Kidney (tissue), 13 donors: ENCODE measurements at regions not wholly inside any gene's neighbourhood (a gene's known extent, or its start where the extent isn't known, plus 50 kb on each side); places are given as distances from the start of the nearest gene placed in this dataset.

Experiments
- DNase-seq, 5 donors: peaks; one replicate each; pipeline ENCODE4 v3.0.0-alpha.2; 2013 to 2020
- FAIRE-seq: peaks from 2 replicates; lab custom pipeline; 2012; peaks lifted over from hg19 to GRCh38; lab: Jason Lieb, UNC
- H3K27ac ChIP-seq, 2 donors: one replicate each; pipeline ENCODE4 v1.7.0; 2013; ENCODE audit warnings: low read depth in 2 of 2, low read length in 2 of 2, inconsistent platforms in 1 of 2
- H3K27me3 ChIP-seq: one replicate; pipeline ENCODE4 v1.7.1; 2013; ENCODE audit warnings: low read length, inconsistent platforms; ENCODE audit not compliant: control insufficient read depth, insufficient read depth
- H3K36me3 ChIP-seq, 3 donors: one replicate each; pipeline versions ENCODE4 v1.7.0 to v1.7.1; 2013; ENCODE audit warnings: low read length in 3 of 3, control low read depth in 1 of 3, inconsistent platforms in 1 of 3; ENCODE audit not compliant: insufficient read depth in 3 of 3, control insufficient read depth in 2 of 3
- H3K4me1 ChIP-seq, 3 donors: one replicate each; pipeline versions ENCODE4 v1.7.0 to v1.7.1; 2013; ENCODE audit warnings: low read length in 3 of 3, inconsistent platforms in 1 of 3, low read depth in 1 of 3; ENCODE audit not compliant: control insufficient read depth in 2 of 3, insufficient read depth in 2 of 3
- H3K4me3 ChIP-seq, 3 donors: one replicate each; pipeline versions ENCODE4 v1.7.0 to v1.8.1; 2013; ENCODE audit warnings: low read length in 3 of 3, control low read depth in 1 of 3, inconsistent platforms in 1 of 3
- H3K9ac ChIP-seq, 3 donors: one replicate each; pipeline versions ENCODE4 v1.7.0 to v1.7.1; 2013; ENCODE audit warnings: low read length in 3 of 3, control low read depth in 1 of 3, inconsistent platforms in 1 of 3
- H3K9me3 ChIP-seq, 3 donors: one replicate each; pipeline versions ENCODE4 v1.7.0 to v1.7.1; 2013; ENCODE audit warnings: low read length in 3 of 3, control low read depth in 1 of 3, inconsistent platforms in 1 of 3; ENCODE audit not compliant: control insufficient read depth in 2 of 3, insufficient read depth in 1 of 3
- CTCF ChIP-seq: IDR thresholded peaks from 3 replicates; pipeline ENCODE4 v1.5.1; 2012; ENCODE audit warnings: mild to moderate bottlenecking, moderate library complexity, borderline replicate concordance; ENCODE audit not compliant: insufficient read depth; ENCODE audit errors: extremely low read depth
- intact Hi-C: fragments of 100-400 bp; cut with DNase I; formaldehyde crosslinking; loops from one replicate; pipeline ENCODE4 v1.11.1; 2022
- donor health status: control.
- donor health status: control.
- donor health status: control.
- donor health status: control.
- donor health status: control.
- donor health status: DM: yes; HTN: yes; CAD: no.
- donor health status: Normal renal cell carcinoma (clear cell type).

DNA sequence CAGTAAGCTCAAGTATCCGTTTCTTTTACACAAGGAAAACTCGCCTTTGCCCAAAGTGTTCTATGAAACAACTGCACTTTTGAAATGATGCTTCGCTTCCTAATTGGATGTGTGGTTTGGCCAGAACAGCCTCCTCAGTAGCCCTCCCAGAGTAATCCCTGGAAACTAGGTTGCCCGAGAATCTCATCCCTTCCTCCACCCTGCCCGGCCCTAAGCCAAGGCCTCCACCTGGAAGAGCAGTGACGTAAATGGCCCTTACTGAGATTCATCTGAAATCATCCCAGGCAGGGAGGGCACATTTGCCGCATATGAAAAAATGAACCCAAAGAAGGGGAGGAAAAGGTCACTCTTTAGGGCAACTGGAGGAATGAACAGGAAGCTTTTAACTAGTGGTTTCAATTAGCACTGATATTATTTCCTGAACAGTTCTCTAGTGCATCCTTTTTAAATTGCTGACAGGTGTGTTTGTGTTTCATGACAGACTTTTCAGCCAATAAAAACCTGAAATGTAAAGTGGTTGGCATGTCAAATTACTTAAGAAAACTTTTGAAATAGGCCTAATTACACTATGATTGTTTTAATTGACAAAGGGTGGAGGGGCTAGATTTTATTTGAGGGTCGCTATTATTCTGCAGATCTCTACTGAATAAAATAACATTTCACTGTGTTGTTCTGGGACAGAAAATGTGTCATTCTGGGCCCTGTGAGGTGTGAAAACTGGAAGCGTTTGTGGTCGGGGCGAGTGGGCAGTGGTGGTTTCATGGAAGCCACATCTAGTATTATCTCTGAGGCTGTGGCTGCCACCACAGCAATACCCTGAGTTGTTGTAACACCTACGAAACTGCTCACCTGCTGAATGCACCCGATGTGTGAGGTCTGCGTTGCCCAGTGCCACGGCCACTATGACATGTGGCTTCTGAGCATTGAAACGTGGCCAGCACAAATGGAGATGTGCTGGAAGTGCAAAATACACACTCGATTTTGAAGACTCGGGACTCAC lies 112.1 kb downstream of the ZIC5 start:
- no peak overlapping the region for H3K4me3 ChIP-seq
- no peak for TF ChIP-seq CTCF

DNA sequence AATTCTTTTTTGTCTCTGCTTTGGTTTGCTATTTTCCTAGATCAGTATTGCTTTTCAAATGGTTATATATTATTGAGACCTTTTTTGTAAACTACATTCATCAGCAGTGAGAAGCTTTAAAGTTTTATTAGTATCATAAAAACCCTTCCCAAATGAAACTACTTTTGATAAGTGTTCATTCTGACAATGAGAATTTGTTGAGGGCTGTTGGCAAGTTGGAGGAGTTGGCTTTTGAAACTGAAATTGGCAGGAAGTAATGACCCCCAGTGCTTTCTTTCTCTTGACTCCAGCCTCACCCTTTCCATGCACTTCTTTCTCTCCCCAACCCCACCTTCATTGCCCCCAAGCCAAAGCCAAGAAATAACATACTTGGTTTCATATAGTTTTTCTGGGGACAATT lies 113.8 kb downstream of the ZIC5 start:
- no peaks in the 10 kb centered on the region for H3K27me3 ChIP-seq
- DNase-seq (no peak), FAIRE-seq (no peak)
- TF ChIP-seq CTCF, result no peak
- no peak overlapping the region for H3K27ac ChIP-seq
- H3K9ac ChIP-seq, result no peak overlapping the region
- no peaks in the 10 kb centered on the region for H3K4me1 ChIP-seq
- no peak overlapping the region for H3K4me3 ChIP-seq
- H3K9me3 ChIP-seq, result no peaks in the 10 kb centered on the region
- H3K36me3 ChIP-seq, result no peaks in the 10 kb centered on the region
- intact Hi-C loops, result no loop called here

More for the DNA sequence above, 112.1 kb downstream of the ZIC5 start:
- H3K9me3 ChIP-seq, result no peaks in the 10 kb centered on the region
- H3K9ac ChIP-seq, result no peak overlapping the region
- DNase-seq (no peak), FAIRE-seq (no peak)
- H3K36me3 ChIP-seq, result no peaks in the 10 kb centered on the region
- no peak overlapping the region for H3K27ac ChIP-seq
- H3K27me3 ChIP-seq, result no peaks in the 10 kb centered on the region
- intact Hi-C loops, result no loop called here
- H3K4me1 ChIP-seq, result no peaks in the 10 kb centered on the region

- H3K36me3 ChIP-seq, result no peaks in the 10 kb centered on the region
- no peaks in the 10 kb centered on the region for H3K9me3 ChIP-seq
- DNase-seq (no peak), FAIRE-seq (no peak)
- no peak overlapping the region for H3K9ac ChIP-seq
- no peak for TF ChIP-seq CTCF
- H3K4me1 ChIP-seq, result no peaks in the 10 kb centered on the region
- intact Hi-C loops, result no loop called here
- no peak overlapping the region for H3K27ac ChIP-seq
- H3K27me3 ChIP-seq, result no peaks in the 10 kb centered on the region
- H3K4me3 ChIP-seq, result no peak overlapping the region
Observed at GRCh38 chr13:99855526-99856420, 115.8 kb downstream of the ZIC5 start.
